ENCODE measurements at regions not wholly inside any gene's neighbourhood (a gene's known extent, or its start where the extent isn't known, plus 50 kb on each side); places are given as distances from the start of the nearest gene placed in this dataset.
"Not testable (repeated sequence)": the region's sequence is repeated elsewhere in the genome, so short reads cannot be mapped to it uniquely, and the experiment has no call there.

- no peak for DNase-seq (ENCODE audit: low read depth in 2 of 2)
Observed at GRCh38 chr10:63675171-63675570, 154.0 kb downstream of the REEP3 start.

GRCh38 chr10:63677001-63677400 is 155.8 kb downstream of the REEP3 start:
- DNase-seq (ENCODE audit: low read depth in 2 of 2), result no peak

GRCh38 chr10:63680545-63680944 is 159.3 kb downstream of the REEP3 start:
- not testable (repeated sequence) for DNase-seq (ENCODE audit: low read depth in 2 of 2)

- no peak for DNase-seq (ENCODE audit: low read depth in 2 of 2)
Observed at GRCh38 chr10:63681993-63682697, 160.9 kb downstream of the REEP3 start.

- not testable (repeated sequence) for DNase-seq (ENCODE audit: low read depth in 2 of 2)
Observed at GRCh38 chr10:63682698-63683052, 161.5 kb downstream of the REEP3 start.

- no peak for DNase-seq (ENCODE audit: low read depth in 2 of 2)
Observed at GRCh38 chr10:63683223-63683622, 162.0 kb downstream of the REEP3 start.

GRCh38 chr10:63683686-63684085 is 162.5 kb downstream of the REEP3 start:
- DNase-seq (ENCODE audit: low read depth in 2 of 2), result no peak

- no peak for DNase-seq (ENCODE audit: low read depth in 2 of 2)
Observed at GRCh38 chr10:63684257-63684936, 163.2 kb downstream of the REEP3 start.

- DNase-seq (ENCODE audit: low read depth in 2 of 2), result no peak
Observed at GRCh38 chr10:63689768-63690167, 168.6 kb downstream of the REEP3 start.

- DNase-seq (ENCODE audit: low read depth in 2 of 2), result no peak
Observed at GRCh38 chr10:63692220-63692896, 171.2 kb downstream of the REEP3 start.

GRCh38 chr10:63693021-63693420 is 171.8 kb downstream of the REEP3 start:
- not testable (repeated sequence) for DNase-seq (ENCODE audit: low read depth in 2 of 2)

GRCh38 chr10:63696205-63696604 is 175.0 kb downstream of the REEP3 start:
- no peak for DNase-seq (ENCODE audit: low read depth in 2 of 2)

- no peak for DNase-seq (ENCODE audit: low read depth in 2 of 2)
Observed at GRCh38 chr10:63697956-63698786, 177.0 kb downstream of the REEP3 start.

GRCh38 chr10:63698787-63699150 is 177.6 kb downstream of the REEP3 start:
- DNase-seq (ENCODE audit: low read depth in 2 of 2), result no peak

- DNase-seq (ENCODE audit: low read depth in 2 of 2), result no peak
Observed at GRCh38 chr10:63699785-63700613, 178.8 kb downstream of the REEP3 start.

- no peak for DNase-seq (ENCODE audit: low read depth in 2 of 2)
Observed at GRCh38 chr10:63700631-63701156, 179.5 kb downstream of the REEP3 start.

GRCh38 chr10:63702092-63702491 is 180.9 kb downstream of the REEP3 start:
- DNase-seq (ENCODE audit: low read depth in 2 of 2), result no peak

GRCh38 chr10:63703113-63703670 is 182.0 kb downstream of the REEP3 start:
- no peak for DNase-seq (ENCODE audit: low read depth in 2 of 2)

- DNase-seq (ENCODE audit: low read depth in 2 of 2), result no peak
Observed at GRCh38 chr10:63703740-63704345, 182.6 kb downstream of the REEP3 start.

- no peak for DNase-seq (ENCODE audit: low read depth in 2 of 2)
Observed at GRCh38 chr10:63707254-63707910, 186.2 kb downstream of the REEP3 start.

All from stimulated activated CD8-positive, alpha-beta memory T cell treated with anti-CD3 and anti-CD28 coated beads, Interleukin-7, amount 100 ng/mL, for 1 hour (primary cell).